Progenitor cell of endocrine pancreas (in vitro differentiated cells): ENCODE measurements at regions not wholly inside any gene's neighbourhood (a gene's known extent, or its start where the extent isn't known, plus 50 kb on each side); places are given as distances from the start of the nearest gene placed in this dataset.

ENCODE experiments used
- DNase-seq: peaks from one replicate; pipeline ENCODE4 v3.0.0; 2021; ENCODE audit warnings: low spot score; ENCODE audit not compliant: unreplicated experiment
- H3K27ac Mint-ChIP-seq: 2 replicates; pipeline ENCODE4 v1.8.0; 2021; ENCODE audit warnings: mild to moderate bottlenecking, moderate library complexity, mixed read lengths
- H3K27me3 Mint-ChIP-seq: 2 replicates; pipeline ENCODE4 v1.8.0; 2021; ENCODE audit warnings: mixed read lengths
- H3K36me3 Mint-ChIP-seq: 2 replicates; pipeline ENCODE4 v1.8.0; 2022; ENCODE audit warnings: mixed read lengths; ENCODE audit not compliant: insufficient read depth
- H3K4me1 Mint-ChIP-seq: 2 replicates; pipeline ENCODE4 v1.8.0; 2021; ENCODE audit warnings: low read depth, mixed read lengths
- H3K4me3 Mint-ChIP-seq: 2 replicates; pipeline ENCODE4 v1.8.0; 2021; ENCODE audit warnings: low read depth, mild to moderate bottlenecking, moderate library complexity, mixed read lengths
- H3K9me3 Mint-ChIP-seq: 2 replicates; pipeline ENCODE4 v1.8.0; 2021; ENCODE audit warnings: low read depth, mixed read lengths
- TF ChIP-seq, protein P1 (sequence below): fragments of 200-600 bp; sonication (generic); IDR thresholded peaks from one replicate; pipeline ENCODE4 v1.5.0; 2021; ENCODE audit warnings: antibody characterized with exemption, mild to moderate bottlenecking; ENCODE audit not compliant: unreplicated experiment

DNA sequence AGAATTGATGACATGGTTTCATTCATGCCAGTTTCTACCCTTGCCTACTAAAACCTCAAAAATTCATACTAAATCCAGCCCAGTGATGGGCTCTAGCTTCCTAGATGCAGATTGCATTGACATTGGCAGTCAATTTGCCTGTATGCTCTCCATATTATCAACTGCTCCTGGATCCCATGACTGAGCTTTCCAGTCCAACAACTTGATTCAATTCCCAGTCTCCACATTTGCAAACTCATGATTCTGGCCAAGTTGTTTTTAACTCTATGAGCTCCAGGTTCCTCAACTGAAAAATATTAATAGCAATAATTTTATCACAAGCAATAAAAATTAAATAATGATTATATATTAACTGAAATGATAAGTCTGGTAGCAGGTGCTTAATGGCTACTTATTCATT is 51.0 kb upstream of the DSC1 start:
- Mint-ChIP-seq H3K4me1 (peaks cover 23% of the 10 kb centered on the region), H3K9me3 (peaks cover 14% of the 10 kb centered on the region), H3K27me3 (no peaks in the 10 kb centered on the region), H3K4me3 (no peak overlapping the region), H3K27ac (no peak overlapping the region), H3K36me3 (peaks cover 4% of the 10 kb centered on the region)
- TF ChIP-seq, protein P1, sequence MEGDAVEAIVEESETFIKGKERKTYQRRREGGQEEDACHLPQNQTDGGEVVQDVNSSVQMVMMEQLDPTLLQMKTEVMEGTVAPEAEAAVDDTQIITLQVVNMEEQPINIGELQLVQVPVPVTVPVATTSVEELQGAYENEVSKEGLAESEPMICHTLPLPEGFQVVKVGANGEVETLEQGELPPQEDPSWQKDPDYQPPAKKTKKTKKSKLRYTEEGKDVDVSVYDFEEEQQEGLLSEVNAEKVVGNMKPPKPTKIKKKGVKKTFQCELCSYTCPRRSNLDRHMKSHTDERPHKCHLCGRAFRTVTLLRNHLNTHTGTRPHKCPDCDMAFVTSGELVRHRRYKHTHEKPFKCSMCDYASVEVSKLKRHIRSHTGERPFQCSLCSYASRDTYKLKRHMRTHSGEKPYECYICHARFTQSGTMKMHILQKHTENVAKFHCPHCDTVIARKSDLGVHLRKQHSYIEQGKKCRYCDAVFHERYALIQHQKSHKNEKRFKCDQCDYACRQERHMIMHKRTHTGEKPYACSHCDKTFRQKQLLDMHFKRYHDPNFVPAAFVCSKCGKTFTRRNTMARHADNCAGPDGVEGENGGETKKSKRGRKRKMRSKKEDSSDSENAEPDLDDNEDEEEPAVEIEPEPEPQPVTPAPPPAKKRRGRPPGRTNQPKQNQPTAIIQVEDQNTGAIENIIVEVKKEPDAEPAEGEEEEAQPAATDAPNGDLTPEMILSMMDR, result no peak
- no peak for DNase-seq

DNA sequence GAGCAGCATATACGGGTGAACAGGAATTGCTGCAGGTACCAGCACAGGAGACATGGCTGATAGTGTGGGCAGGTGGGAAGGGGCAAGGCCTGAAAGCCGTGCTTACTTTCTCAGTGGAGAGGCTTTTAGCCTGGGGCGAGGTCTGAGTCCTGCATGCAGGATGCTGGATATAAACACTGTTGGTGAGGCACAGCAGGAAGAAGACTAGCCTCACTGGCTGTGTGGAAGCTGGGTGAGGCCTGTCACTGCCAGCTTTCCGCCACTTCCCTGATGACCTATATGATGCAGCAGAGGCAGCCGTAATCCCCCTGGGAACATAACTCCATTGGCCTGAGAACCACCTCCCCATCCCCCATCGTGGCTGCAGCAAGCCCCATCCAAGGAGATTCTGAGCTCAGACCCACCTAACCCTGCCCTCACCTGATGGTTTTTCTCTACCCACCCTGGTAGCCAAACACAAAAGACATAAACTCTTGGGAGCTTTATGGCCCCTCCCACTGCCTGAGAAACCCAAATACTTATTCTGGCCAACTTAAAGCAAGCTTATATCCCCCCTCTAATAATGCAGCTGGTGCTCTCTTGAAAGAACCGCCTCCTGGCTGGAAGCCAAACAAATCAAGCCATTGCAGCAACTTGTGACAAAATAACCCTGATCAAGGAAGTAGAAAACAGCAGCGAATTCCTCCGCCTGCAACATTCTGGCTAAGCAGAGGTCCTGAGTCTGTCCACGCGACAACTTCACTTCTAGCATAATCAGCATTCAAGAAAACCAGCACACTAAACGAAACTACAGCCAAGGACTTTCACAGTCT is 54.6 kb upstream of the DSC1 start:
- Mint-ChIP-seq H3K36me3 (peaks cover 11% of the 10 kb centered on the region), H3K4me3 (no peak overlapping the region), H3K4me1 (peaks cover 5% of the 10 kb centered on the region), H3K27ac (no peak overlapping the region), H3K27me3 (no peaks in the 10 kb centered on the region), H3K9me3 (peaks cover 33% of the 10 kb centered on the region)
- DNase-seq, result no peak
- TF ChIP-seq, protein P1, result no peak

DNA sequence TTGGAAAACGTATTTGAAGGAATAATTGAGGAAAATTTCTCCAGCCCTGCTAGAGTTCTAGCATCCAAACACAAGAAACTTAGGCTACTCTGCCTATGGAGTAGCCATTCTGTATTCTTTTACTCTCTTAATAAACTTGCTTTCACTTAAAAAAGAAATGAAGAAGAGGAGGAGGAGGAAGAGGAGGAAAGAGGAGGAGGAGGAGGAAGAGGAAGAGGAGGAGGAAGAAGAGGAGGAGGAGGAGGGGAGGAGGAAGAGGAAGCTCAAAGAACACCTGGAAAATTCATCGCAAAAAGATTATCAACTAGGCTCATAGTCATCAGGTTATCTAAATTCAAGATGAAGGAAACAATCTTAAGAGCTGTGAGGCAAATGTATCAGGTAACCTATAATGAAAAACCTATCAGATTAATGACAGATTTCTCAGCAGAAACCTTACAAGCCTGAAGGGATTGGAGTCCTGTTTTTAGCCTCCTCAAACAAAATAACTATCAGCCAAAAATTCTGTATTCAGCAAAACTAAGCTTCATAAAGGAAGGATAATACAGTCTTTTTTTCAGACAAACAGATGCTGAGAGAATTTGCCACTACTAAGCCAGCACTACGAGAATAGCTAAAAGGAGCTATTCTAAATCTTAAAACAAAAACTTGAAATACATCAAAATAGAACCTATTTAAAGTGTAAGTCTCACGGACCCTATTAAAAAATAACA is 56.2 kb upstream of the DSC1 start:
- no peak overlapping the region for H3K27ac Mint-ChIP-seq
- TF ChIP-seq, protein P1, result no peak
- peaks cover 41% of the 10 kb centered on the region for H3K9me3 Mint-ChIP-seq
- no peaks in the 10 kb centered on the region for H3K27me3 Mint-ChIP-seq
- DNase-seq, result no peak
- peaks cover 14% of the 10 kb centered on the region for H3K36me3 Mint-ChIP-seq
- no peak overlapping the region for H3K4me3 Mint-ChIP-seq
- peaks cover 6% of the 10 kb centered on the region for H3K4me1 Mint-ChIP-seq

DNA sequence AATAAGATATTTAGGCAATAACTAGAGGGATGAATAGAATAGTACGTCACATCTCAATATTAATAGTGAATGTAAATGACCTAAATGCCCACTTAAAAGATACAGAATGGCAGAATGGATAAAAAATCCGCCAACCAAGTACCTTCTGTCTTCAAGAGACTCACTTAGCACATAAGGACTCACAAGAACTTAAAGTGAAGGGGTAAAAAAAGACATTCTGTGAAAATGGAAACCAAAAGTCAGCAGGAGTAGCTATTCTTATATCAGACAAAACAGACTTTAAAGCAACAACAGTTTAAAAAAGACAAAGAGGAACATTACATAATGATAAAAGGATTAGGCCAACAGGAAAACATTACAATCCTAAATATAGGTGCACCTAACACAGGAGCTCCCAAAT is 56.7 kb upstream of the DSC1 start:
- Mint-ChIP-seq H3K9me3 (peaks cover 41% of the 10 kb centered on the region), H3K27me3 (no peaks in the 10 kb centered on the region)
- TF ChIP-seq, protein P1, result no peak

DNA sequence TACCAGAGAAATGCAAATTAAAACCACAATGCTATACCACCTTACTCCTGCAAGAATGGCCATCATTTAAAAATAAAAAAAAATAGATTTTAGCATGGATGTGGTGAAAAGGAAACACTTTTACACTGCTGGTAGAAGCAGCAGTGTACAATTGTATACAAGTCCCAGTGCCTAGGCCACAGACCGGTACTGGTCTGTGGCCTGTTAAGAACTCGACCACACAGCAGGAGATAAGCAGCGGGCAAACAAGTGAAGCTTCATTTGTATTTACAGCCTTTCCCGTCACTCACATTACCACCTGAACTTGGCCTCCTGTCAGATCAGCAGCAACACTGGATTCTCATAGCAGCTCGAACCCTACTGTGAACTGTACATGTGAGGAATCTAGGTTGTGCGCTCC is 60.7 kb upstream of the DSC1 start:
- Mint-ChIP-seq H3K27ac (no peak overlapping the region), H3K4me3 (no peak overlapping the region), H3K9me3 (peaks cover 30% of the 10 kb centered on the region), H3K27me3 (no peaks in the 10 kb centered on the region), H3K4me1 (peaks cover 27% of the 10 kb centered on the region), H3K36me3 (peaks cover 10% of the 10 kb centered on the region)
- DNase-seq, result no peak
- TF ChIP-seq, protein P1, result no peak

More for the DNA sequence above, 56.7 kb upstream of the DSC1 start:
- no peak for DNase-seq
- Mint-ChIP-seq H3K27ac (no peak overlapping the region), H3K4me3 (no peak overlapping the region), H3K4me1 (peaks cover 6% of the 10 kb centered on the region), H3K36me3 (peaks cover 14% of the 10 kb centered on the region)
